ENCODE measurements at regions not wholly inside any gene's neighbourhood (a gene's known extent, or its start where the extent isn't known, plus 50 kb on each side); places are given as distances from the start of the nearest gene placed in this dataset.

- no peak for TF ChIP-seq GABPA (IDR thresholded peaks at IDR 0.05 in 1 of 2, conservative IDR thresholded peaks at IDR 0.05 in 1 of 2)
- no peak for TF ChIP-seq REST (IDR thresholded peaks at IDR 0.05)
- TF ChIP-seq HNF4A (conservative IDR thresholded peaks at IDR 0.05): no peak
- TF ChIP-seq TAF1 (conservative IDR thresholded peaks at IDR 0.05): no peak
- TF ChIP-seq RAD21 (IDR thresholded peaks at IDR 0.05): no peak
- no peak for TF ChIP-seq EGR1 (IDR thresholded peaks at IDR 0.05; ENCODE audit: low read depth in 2 of 2)
- TF ChIP-seq ZBTB33 (IDR thresholded peaks at IDR 0.05): no peak
- TF ChIP-seq FOXA2 (IDR thresholded peaks at IDR 0.05): no peak
- no peak for TF ChIP-seq MAX (IDR thresholded peaks at IDR 0.05)
- no peak for TF ChIP-seq FOXA1 (IDR thresholded peaks at IDR 0.05)
- no peak for TF ChIP-seq YY1 (IDR thresholded peaks at IDR 0.05)
- no peak for TF ChIP-seq HNF4G (IDR thresholded peaks at IDR 0.05)
- TF ChIP-seq RXRA (IDR thresholded peaks at IDR 0.05): no peak
- no peak for TF ChIP-seq CTCF (IDR thresholded peaks at IDR 0.05; ENCODE audit: low read depth, low read length, missing input control)
- no peak for TF ChIP-seq NR2F2 (IDR thresholded peaks at IDR 0.05)
- no peak for TF ChIP-seq SP1 (IDR thresholded peaks at IDR 0.05)
- peaks cover 0 to 2% (median under 1%) of the 10 kb centered on the region in 4 donors for H3K9me3 ChIP-seq (ENCODE audit: control insufficient read depth in 4 of 4, low read length in 3 of 4)
- no peaks in the 10 kb centered on the region for H3K4me1 ChIP-seq (ENCODE audit: control insufficient read depth in 4 of 4, insufficient read depth in 4 of 4, low read length in 3 of 4)
- DNase-seq (ENCODE audit: low spot score): no peak
- H3K4me3 ChIP-seq (ENCODE audit: low read depth in 1 of 3, low read length in 3 of 3): no peak overlapping the region
- H3K27me3 ChIP-seq (ENCODE audit: control insufficient read depth in 4 of 4, insufficient read depth in 4 of 4, low read length in 3 of 4): no peaks in the 10 kb centered on the region
- no peak overlapping the region for H3K27ac ChIP-seq (ENCODE audit: low read depth in 1 of 2, low read length in 2 of 2)
- no peak overlapping the region for H3K9ac ChIP-seq (ENCODE audit: low read depth in 1 of 2, low read length in 2 of 2)
- H3K36me3 ChIP-seq (ENCODE audit: control insufficient read depth in 4 of 4, insufficient read depth in 3 of 4, low read depth in 1 of 4, low read length in 3 of 4): no peaks in the 10 kb centered on the region
- 86% methylated on average over 3 of the region's 3 CpGs for WGBS
These were observed 122.2 kb upstream of the GRAMD2B start for GRCh38 chr5:126301056-126301455.

- no peaks in the 10 kb centered on the region for H3K36me3 ChIP-seq (ENCODE audit: control insufficient read depth in 4 of 4, insufficient read depth in 3 of 4, low read depth in 1 of 4, low read length in 3 of 4)
- H3K4me3 ChIP-seq (ENCODE audit: low read depth in 1 of 3, low read length in 3 of 3): no peak overlapping the region
- H3K27ac ChIP-seq (ENCODE audit: low read depth in 1 of 2, low read length in 2 of 2): no peak overlapping the region
- no peak overlapping the region for H3K9ac ChIP-seq (ENCODE audit: low read depth in 1 of 2, low read length in 2 of 2)
- peaks cover 0 to 7% (median 2%) of the 10 kb centered on the region in 4 donors for H3K9me3 ChIP-seq (ENCODE audit: control insufficient read depth in 4 of 4, low read length in 3 of 4)
- no peak for TF ChIP-seq EGR1 (IDR thresholded peaks at IDR 0.05; ENCODE audit: low read depth in 2 of 2)
- TF ChIP-seq ATF3 (IDR thresholded peaks at IDR 0.05): no peak
- no peak for TF ChIP-seq YY1 (IDR thresholded peaks at IDR 0.05)
- no peak for TF ChIP-seq FOXA1 (IDR thresholded peaks at IDR 0.05)
- no peak for TF ChIP-seq NR2F2 (IDR thresholded peaks at IDR 0.05)
- no peak for TF ChIP-seq FOXA2 (IDR thresholded peaks at IDR 0.05)
- no peak for TF ChIP-seq ZBTB33 (IDR thresholded peaks at IDR 0.05)
- no peak for TF ChIP-seq GABPA (IDR thresholded peaks at IDR 0.05 in 1 of 2, conservative IDR thresholded peaks at IDR 0.05 in 1 of 2)
- H3K4me1 ChIP-seq (ENCODE audit: control insufficient read depth in 4 of 4, insufficient read depth in 4 of 4, low read length in 3 of 4): no peaks in the 10 kb centered on the region
- no peak for DNase-seq (ENCODE audit: low spot score)
- no peaks in the 10 kb centered on the region for H3K27me3 ChIP-seq (ENCODE audit: control insufficient read depth in 4 of 4, insufficient read depth in 4 of 4, low read length in 3 of 4)
These were observed 113.3 kb upstream of the GRAMD2B start for GRCh38 chr5:126309860-126310259.

Data from liver (tissue), 8 donors.